MM.1S (cell line): ENCODE measurements at regions not wholly inside any gene's neighbourhood (a gene's known extent, or its start where the extent isn't known, plus 50 kb on each side); places are given as distances from the start of the nearest gene placed in this dataset.

Experiments used
- DNase-seq: peaks from one replicate; pipeline ENCODE4 v3.0.0-alpha.2; 2015
- H2AFZ ChIP-seq: fragments of 300-600 bp; sonication (generic); 2 replicates; pipeline ENCODE4 v1.6.0; 2016; ENCODE audit warnings: antibody characterized with exemption, low read length
- H3F3A ChIP-seq: fragments of 300-600 bp; sonication (generic); 2 replicates; pipeline ENCODE4 v1.6.1; 2016; ENCODE audit warnings: mild to moderate bottlenecking, antibody characterized with exemption, low read length, moderate library complexity, mixed read lengths; ENCODE audit not compliant: insufficient read depth
- H3K27ac ChIP-seq: fragments of 300-600 bp; sonication (generic); 2 replicates; pipeline ENCODE4 v1.5.1; 2016; ENCODE audit warnings: mild to moderate bottlenecking, low read length
- H3K27me3 ChIP-seq: fragments of 300-600 bp; sonication (generic); replicated peaks from 2 replicates; pipeline ENCODE4 v1.6.0; 2016; ENCODE audit warnings: low read length; ENCODE audit not compliant: insufficient read depth
- H3K36me3 ChIP-seq: fragments of 300-600 bp; sonication (generic); replicated peaks from 2 replicates; pipeline ENCODE4 v1.6.1; 2016; ENCODE audit warnings: mild to moderate bottlenecking, low read length, mixed read lengths; ENCODE audit not compliant: insufficient read depth
- H3K4me1 ChIP-seq: fragments of 300-600 bp; sonication (generic); 2 replicates; pipeline ENCODE4 v1.6.1; 2016; ENCODE audit warnings: low read length, mixed read lengths
- H3K4me2 ChIP-seq: fragments of 300-600 bp; sonication (generic); 2 replicates; pipeline ENCODE4 v1.6.0; 2016; ENCODE audit warnings: low read depth, low read length
- H3K4me3 ChIP-seq: fragments of 300-600 bp; sonication (generic); 2 replicates; pipeline ENCODE4 v1.5.1; 2016; ENCODE audit warnings: low read length, mixed read lengths
- H3K79me2 ChIP-seq: fragments of 300-600 bp; sonication (generic); 2 replicates; pipeline ENCODE4 v1.6.1; 2016; ENCODE audit warnings: mixed run types, low read length, mixed read lengths
- H3K9ac ChIP-seq: fragments of 300-600 bp; sonication (generic); 2 replicates; pipeline ENCODE4 v1.6.1; 2016; ENCODE audit warnings: low read length, mixed read lengths
- H3K9me2 ChIP-seq: fragments of 300-600 bp; sonication (generic); replicated peaks from 2 replicates; pipeline ENCODE4 v1.6.1; 2016; ENCODE audit warnings: mild to moderate bottlenecking, low read length, mixed read lengths; ENCODE audit not compliant: insufficient read depth
- H3K9me3 ChIP-seq: fragments of 300-600 bp; sonication (generic); replicated peaks from 2 replicates; pipeline ENCODE4 v1.6.1; 2016; ENCODE audit warnings: mild to moderate bottlenecking, low read length, mixed read lengths; ENCODE audit not compliant: insufficient read depth
- H4K20me1 ChIP-seq: fragments of 300-600 bp; sonication (generic); 2 replicates; pipeline ENCODE4 v1.6.1; 2016; ENCODE audit warnings: mild to moderate bottlenecking, low read length, moderate library complexity, mixed read lengths; ENCODE audit not compliant: insufficient read depth
- CTCF ChIP-seq: fragments of 300-600 bp; sonication (generic); IDR thresholded peaks from 2 replicates; pipeline ENCODE4 v1.5.1; 2016; ENCODE audit warnings: antibody characterized with exemption, low read length, mixed read lengths
- EZH2 ChIP-seq: fragments of 300-600 bp; sonication (generic); optimal IDR thresholded peaks from 2 replicates; pipeline ENCODE3; 2017; ENCODE audit warnings: low read depth, mild to moderate bottlenecking, antibody characterized with exemption, low read length, mixed read lengths
- EZH2phosphoT487 ChIP-seq: fragments of 300-600 bp; sonication (generic); IDR thresholded peaks from 2 replicates; pipeline ENCODE4 v1.6.1; 2018; ENCODE audit warnings: antibody characterized with exemption, low read length

GRCh38 chr11:37527545-37527944, 929.5 kb upstream of the RAG2 start:
- no peaks in the 10 kb centered on the region for H3F3A ChIP-seq
- no peaks in the 10 kb centered on the region for H3K9me2 ChIP-seq
- H3K36me3 ChIP-seq: no peaks in the 10 kb centered on the region
- H3K27me3 ChIP-seq: no peaks in the 10 kb centered on the region
- H3K9ac ChIP-seq: no peak overlapping the region
- TF ChIP-seq CTCF (no peak), EZH2 (no peak), EZH2phosphoT487 (no peak)
- no peak overlapping the region for H3K4me3 ChIP-seq
- H3K4me1 ChIP-seq: no peaks in the 10 kb centered on the region
- H3K79me2 ChIP-seq: no peaks in the 10 kb centered on the region
- no peak overlapping the region for H3K4me2 ChIP-seq
- H4K20me1 ChIP-seq: no peaks in the 10 kb centered on the region
- no peak for DNase-seq
- H2AFZ ChIP-seq: no peak overlapping the region
- no peaks in the 10 kb centered on the region for H3K9me3 ChIP-seq
- no peak overlapping the region for H3K27ac ChIP-seq

DNA sequence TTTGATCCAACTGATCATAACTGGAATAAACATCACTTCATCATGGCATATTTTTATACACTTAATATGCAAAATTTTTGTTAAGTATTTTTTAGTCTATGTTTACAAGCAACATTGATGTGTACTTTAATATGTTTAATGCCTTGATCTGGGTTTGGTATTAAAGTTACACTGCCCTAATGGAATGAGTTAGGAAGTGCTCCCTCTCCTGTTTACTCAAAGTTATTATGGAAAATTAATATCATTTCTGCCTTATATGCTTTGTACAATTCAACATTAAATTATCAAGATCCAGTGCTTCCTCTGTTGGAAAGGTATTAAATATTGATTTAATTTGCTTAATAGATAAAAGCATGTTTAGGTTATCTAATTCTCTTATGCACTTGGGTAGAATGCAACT, 927.3 kb upstream of the RAG2 start:
- no peak overlapping the region for H3K4me2 ChIP-seq
- no peaks in the 10 kb centered on the region for H3K27me3 ChIP-seq
- no peak overlapping the region for H3K4me3 ChIP-seq
- H3K36me3 ChIP-seq: no peaks in the 10 kb centered on the region
- no peak for DNase-seq
- H3K79me2 ChIP-seq: no peaks in the 10 kb centered on the region
- no peak overlapping the region for H3K27ac ChIP-seq
- TF ChIP-seq EZH2 (no peak), EZH2phosphoT487 (no peak), CTCF (peak; percentile 9; the same call in 1 of the 2 replicates)
- H4K20me1 ChIP-seq: no peaks in the 10 kb centered on the region
- no peak overlapping the region for H2AFZ ChIP-seq
- H3K9ac ChIP-seq: no peak overlapping the region
- H3F3A ChIP-seq: no peaks in the 10 kb centered on the region
- no peaks in the 10 kb centered on the region for H3K4me1 ChIP-seq
- no peaks in the 10 kb centered on the region for H3K9me2 ChIP-seq
- no peaks in the 10 kb centered on the region for H3K9me3 ChIP-seq

DNA sequence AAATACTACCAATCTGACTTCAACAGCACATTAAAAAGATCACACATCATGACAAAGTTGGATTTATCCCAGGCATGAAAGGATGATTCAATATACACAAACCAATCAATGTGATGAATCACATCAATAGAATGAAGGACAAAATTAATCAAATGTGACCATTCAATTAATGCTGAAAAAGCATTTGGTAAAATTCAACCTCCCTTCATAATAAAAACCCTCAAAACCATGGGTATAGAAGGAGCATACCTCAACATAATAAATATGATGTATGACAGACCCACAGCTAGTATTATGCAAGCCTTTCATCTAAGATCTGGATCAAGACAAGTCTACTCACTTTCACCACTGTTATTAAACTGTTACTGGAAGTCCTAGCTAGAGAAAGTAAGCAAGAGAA, 921.7 kb upstream of the RAG2 start:
- no peaks in the 10 kb centered on the region for H3K79me2 ChIP-seq

More for the DNA sequence above, 921.7 kb upstream of the RAG2 start:
- no peak for TF ChIP-seq EZH2
- no peak for TF ChIP-seq EZH2phosphoT487
- no peak for TF ChIP-seq CTCF
- no peak for DNase-seq
- Histone ChIP-seq H3K36me3 (no peaks in the 10 kb centered on the region), H3K9me2 (no peaks in the 10 kb centered on the region), H3F3A (no peaks in the 10 kb centered on the region), H3K9ac (no peak overlapping the region), H3K9me3 (no peaks in the 10 kb centered on the region), H3K27me3 (no peaks in the 10 kb centered on the region), H3K4me1 (no peaks in the 10 kb centered on the region), H3K27ac (no peak overlapping the region), H3K4me2 (no peak overlapping the region), H2AFZ (no peak overlapping the region), H3K4me3 (no peak overlapping the region), H4K20me1 (no peaks in the 10 kb centered on the region)
